Spleen (tissue), 11 donors: ENCODE measurements at regions not wholly inside any gene's neighbourhood (a gene's known extent, or its start where the extent isn't known, plus 50 kb on each side); places are given as distances from the start of the nearest gene placed in this dataset.

ENCODE experiments used
- DNase-seq: peaks from one replicate; pipeline ENCODE4 v3.0.0-alpha.2; 2020
- H3K27ac ChIP-seq, 8 donors: fragments of 200-600 bp; sonication (generic) in 7 of 8; 1 replicate in 4 of 8; 2 replicates in 4 of 8; pipeline versions ENCODE4 v1.5.0 to v1.8.0; 2016 to 2021; ENCODE audit warnings: inconsistent platforms in 4 of 8, mild to moderate bottlenecking in 4 of 8, moderate library complexity in 1 of 8
- H3K27me3 ChIP-seq, 7 donors: fragments of 200-600 bp; sonication (generic) in 6 of 7; replicated peaks in 1 of 7; 1 replicate in 4 of 7; 2 replicates in 3 of 7; pipeline versions ENCODE4 v1.5.0 to v1.8.0; 2016 to 2021; ENCODE audit warnings: inconsistent platforms in 3 of 7, mild to moderate bottlenecking in 1 of 7
- H3K36me3 ChIP-seq, 6 donors: fragments of 200-600 bp; sonication (generic) in 5 of 6; 1 replicate in 4 of 6; 2 replicates in 2 of 6; pipeline versions ENCODE4 v1.5.0 to v1.8.0; 2016 to 2021; ENCODE audit warnings: inconsistent platforms in 2 of 6
- H3K4me1 ChIP-seq, 6 donors: fragments of 200-600 bp; sonication (generic) in 5 of 6; 1 replicate in 3 of 6; 2 replicates in 3 of 6; pipeline versions ENCODE4 v1.5.0 to v1.8.0; 2016 to 2021; ENCODE audit warnings: inconsistent platforms in 3 of 6
- H3K4me3 ChIP-seq, 8 donors: fragments of 200-600 bp; sonication (generic) in 7 of 8; 1 replicate in 4 of 8; 2 replicates in 4 of 8; pipeline versions ENCODE4 v1.5.0 to v1.8.0; 2016 to 2021; ENCODE audit warnings: inconsistent platforms in 4 of 8, mild to moderate bottlenecking in 4 of 8, moderate library complexity in 2 of 8
- H3K9me3 ChIP-seq, 8 donors: fragments of 200-600 bp; sonication (generic) in 7 of 8; 1 replicate in 4 of 8; 2 replicates in 4 of 8; pipeline versions ENCODE4 v1.5.0 to v1.8.0; 2016 to 2021; ENCODE audit warnings: inconsistent platforms in 4 of 8
- POLR2A ChIP-seq, 3 donors: fragments of 450-650 bp; IDR thresholded peaks; one replicate each; pipeline ENCODE4 v1.5.1; 2017; ENCODE audit warnings: antibody characterized with exemption in 3 of 3, mild to moderate bottlenecking in 1 of 3
- POLR2AphosphoS5 ChIP-seq, 3 donors: sonication (generic); formaldehyde crosslinking; IDR thresholded peaks; one replicate each; pipeline ENCODE4 v1.5.1; 2017; ENCODE audit warnings: antibody characterized with exemption in 3 of 3
- WGBS, 5 donors: extraction: QIAGEN DNeasy Blood & Tissue Kit in 3 of 5; methylation state at CpG; one replicate each; pipeline versions ENCODE4 v1.1.5 to v1.1.7; 2013 to 2018; 5-methylcytosine and 5-hydroxymethylcytosine counted together
- intact Hi-C: fragments of 100-400 bp; cut with DNase I; formaldehyde crosslinking; loops from one replicate; pipeline ENCODE4 v1.15.0; 2023; ENCODE audit warnings: low total_unique reads
- TF ChIP-seq, protein P1 (sequence below), 11 experiments: fragments of 200-600 bp in 7 of 11; fragments of 450-650 bp in 4 of 11; sonication (generic) in 4 of 11; IDR thresholded peaks in 8 of 11; conservative IDR thresholded peaks in 3 of 11; 1 replicate in 7 of 11; 2 replicates in 4 of 11; pipeline versions ENCODE4 v1.4.0 to v1.8.0; 2016 to 2021; ENCODE audit warnings: antibody characterized with exemption in 11 of 11, inconsistent platforms in 4 of 11, mild to moderate bottlenecking in 1 of 11
- donor health status: healthy with polysubstance abuse.
- donor health status: DM: no; HTN: no; CAD: no; lungs with moderate emphysema.
- donor health status: DM: no; HTN: no; CAD: no.
- donor health status: Bipolar disorder and iron deficiency.
- donor health status: healthy.
- donor health status: DM: no; HTN: no; CAD: no.
- donor health status: DM: yes; HTN: yes; CAD: no.

DNA sequence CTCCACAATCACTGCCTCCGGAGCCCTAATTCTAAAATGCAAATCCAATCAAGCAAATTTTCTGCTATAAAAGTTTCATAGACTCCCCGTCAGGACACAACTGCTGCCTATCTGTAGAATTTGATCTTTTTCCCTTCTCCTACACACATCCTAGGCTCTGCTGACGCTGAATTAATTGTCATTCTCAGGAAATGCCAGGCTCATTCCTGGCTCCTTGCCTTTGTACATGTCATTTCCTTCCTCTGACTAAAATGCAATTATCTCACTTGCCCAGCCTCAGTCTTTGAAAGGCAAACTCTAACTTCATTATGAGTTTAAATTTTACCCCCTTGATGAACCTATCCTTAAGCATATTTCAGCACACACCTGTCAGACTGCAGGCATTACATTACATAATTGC, 844.9 kb upstream of the CRIM1 start:
- Histone ChIP-seq H3K36me3 (no peaks in the 10 kb centered on the region), H3K4me3 (no peak overlapping the region), H3K27me3 (no peaks in the 10 kb centered on the region), H3K27ac (no peak overlapping the region), H3K9me3 (peaks cover 0 to 23% (median 3%) of the 10 kb centered on the region in 8 donors), H3K4me1 (no peaks in the 10 kb centered on the region)
- 40 to 48% (median 44%) methylated on average over 3 of the region's 3 CpGs for WGBS, 5 donors
- intact Hi-C loops, result no loop called here
- no peak for DNase-seq
- TF ChIP-seq, protein P1, sequence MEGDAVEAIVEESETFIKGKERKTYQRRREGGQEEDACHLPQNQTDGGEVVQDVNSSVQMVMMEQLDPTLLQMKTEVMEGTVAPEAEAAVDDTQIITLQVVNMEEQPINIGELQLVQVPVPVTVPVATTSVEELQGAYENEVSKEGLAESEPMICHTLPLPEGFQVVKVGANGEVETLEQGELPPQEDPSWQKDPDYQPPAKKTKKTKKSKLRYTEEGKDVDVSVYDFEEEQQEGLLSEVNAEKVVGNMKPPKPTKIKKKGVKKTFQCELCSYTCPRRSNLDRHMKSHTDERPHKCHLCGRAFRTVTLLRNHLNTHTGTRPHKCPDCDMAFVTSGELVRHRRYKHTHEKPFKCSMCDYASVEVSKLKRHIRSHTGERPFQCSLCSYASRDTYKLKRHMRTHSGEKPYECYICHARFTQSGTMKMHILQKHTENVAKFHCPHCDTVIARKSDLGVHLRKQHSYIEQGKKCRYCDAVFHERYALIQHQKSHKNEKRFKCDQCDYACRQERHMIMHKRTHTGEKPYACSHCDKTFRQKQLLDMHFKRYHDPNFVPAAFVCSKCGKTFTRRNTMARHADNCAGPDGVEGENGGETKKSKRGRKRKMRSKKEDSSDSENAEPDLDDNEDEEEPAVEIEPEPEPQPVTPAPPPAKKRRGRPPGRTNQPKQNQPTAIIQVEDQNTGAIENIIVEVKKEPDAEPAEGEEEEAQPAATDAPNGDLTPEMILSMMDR (IDR thresholded peaks at IDR 0.05 in 8 of 11, conservative IDR thresholded peaks at IDR 0.05 in 3 of 11), result no peak
- TF ChIP-seq POLR2AphosphoS5 (IDR thresholded peaks at IDR 0.05), result peak in 1 of 3 donors; percentile 54

DNA sequence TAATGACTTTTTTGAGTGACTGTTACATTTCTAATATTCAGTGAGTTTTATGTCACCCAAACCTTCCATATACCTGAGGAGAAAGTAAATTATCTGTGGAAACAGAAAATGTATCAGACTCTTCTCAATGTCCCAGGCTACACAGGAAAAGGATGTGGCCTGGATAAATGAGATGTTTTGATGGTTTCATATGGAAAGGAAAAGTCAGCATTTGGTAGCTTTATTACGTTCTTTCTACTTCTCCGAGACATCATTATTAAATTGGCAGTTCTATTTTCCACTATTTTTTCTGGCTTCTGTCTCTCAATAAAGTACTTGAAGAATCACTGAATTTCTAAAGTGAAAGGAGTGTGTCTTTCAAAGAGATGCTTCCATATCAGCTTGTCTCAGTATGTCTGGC, 847.0 kb upstream of the CRIM1 start:
- Histone ChIP-seq H3K27me3 (no peaks in the 10 kb centered on the region), H3K4me3 (no peak overlapping the region), H3K36me3 (no peaks in the 10 kb centered on the region), H3K9me3 (peaks cover 0 to 22% (median 3%) of the 10 kb centered on the region in 8 donors), H3K27ac (no peak overlapping the region), H3K4me1 (no peaks in the 10 kb centered on the region)
- 62 to 81% (median 72%) methylated on average over 2 of the region's 2 CpGs for WGBS, 5 donors
- intact Hi-C loops, result no loop called here
- DNase-seq, result no peak
- TF ChIP-seq POLR2A (IDR thresholded peaks at IDR 0.05) (no peak), POLR2AphosphoS5 (IDR thresholded peaks at IDR 0.05) (no peak)
- TF ChIP-seq, protein P1 (IDR thresholded peaks at IDR 0.05 in 8 of 11, conservative IDR thresholded peaks at IDR 0.05 in 3 of 11), result no peak

DNA sequence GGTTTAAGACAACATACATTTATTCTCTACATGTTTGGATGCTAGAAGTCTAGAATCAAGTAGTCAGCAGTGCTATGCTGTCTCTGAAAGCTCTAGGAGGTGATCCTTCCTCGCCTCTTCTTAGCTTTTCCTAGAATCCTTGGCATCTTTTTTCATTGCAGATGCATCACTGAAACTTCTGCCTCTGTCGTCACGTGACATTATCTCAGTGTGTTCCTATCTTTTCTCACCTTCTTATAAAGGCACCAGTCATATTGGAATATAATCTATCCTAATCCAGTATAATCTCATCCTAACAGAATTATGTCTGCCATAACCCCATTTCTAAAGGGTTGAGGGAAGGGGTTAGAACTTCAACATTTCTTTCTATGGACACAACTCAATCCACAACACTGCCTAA, 851.2 kb upstream of the CRIM1 start:
- intact Hi-C loops, result no loop called here
- WGBS, 5 donors, result 56 to 87% (median 80%) methylated on average over 3 of the region's 3 CpGs
- Histone ChIP-seq H3K27ac (peak overlapping the region in 1 of 8 donors; percentile 12), H3K36me3 (no peaks in the 10 kb centered on the region), H3K9me3 (peaks cover 0 to 3% (median 0%) of the 10 kb centered on the region in 8 donors), H3K4me1 (no peaks in the 10 kb centered on the region), H3K27me3 (no peaks in the 10 kb centered on the region), H3K4me3 (no peak overlapping the region)
- TF ChIP-seq POLR2A (IDR thresholded peaks at IDR 0.05), result no peak
- TF ChIP-seq POLR2AphosphoS5 (IDR thresholded peaks at IDR 0.05), result no peak
- TF ChIP-seq, protein P1 (IDR thresholded peaks at IDR 0.05 in 8 of 11, conservative IDR thresholded peaks at IDR 0.05 in 3 of 11), result no peak
- DNase-seq, result no peak

DNA sequence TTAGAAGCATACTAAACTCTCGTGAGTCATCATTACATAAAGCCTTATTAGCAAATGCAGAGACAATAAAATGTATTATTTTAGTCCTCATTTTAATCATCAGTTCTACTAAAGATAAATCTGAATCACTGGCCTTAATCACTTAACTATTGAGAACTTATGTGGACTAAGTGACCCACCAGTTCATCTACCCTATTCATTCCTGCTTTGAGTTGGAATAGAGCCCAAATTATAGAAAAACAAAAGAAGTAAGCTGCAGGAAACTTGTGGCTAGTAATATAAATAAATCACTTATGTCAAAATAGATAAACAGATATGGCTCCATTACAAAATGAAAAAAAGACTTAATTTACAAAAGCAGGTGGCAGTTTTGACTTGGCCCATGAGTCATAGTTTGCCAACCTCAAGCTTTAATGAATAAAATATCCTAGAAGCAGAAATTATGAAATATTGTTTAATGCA, 851.8 kb upstream of the CRIM1 start:
- Histone ChIP-seq H3K27ac (peak overlapping the region in 3 of 8 donors; percentile 2 to 12 (median 7)), H3K27me3 (no peaks in the 10 kb centered on the region), H3K9me3 (peaks cover 0 to 7% (median 0%) of the 10 kb centered on the region in 8 donors), H3K4me3 (no peak overlapping the region), H3K4me1 (no peaks in the 10 kb centered on the region), H3K36me3 (no peaks in the 10 kb centered on the region)
- TF ChIP-seq, protein P1 (IDR thresholded peaks at IDR 0.05 in 8 of 11, conservative IDR thresholded peaks at IDR 0.05 in 3 of 11), result no peak
- WGBS, 5 donors, result 44 to 70% (median 47%) methylated on average over 1 of the region's 1 CpG
- DNase-seq, result no peak
- intact Hi-C loops, result no loop called here
